Large intestine (tissue), 3 donors: ENCODE measurements at regions not wholly inside any gene's neighbourhood (a gene's known extent, or its start where the extent isn't known, plus 50 kb on each side); places are given as distances from the start of the nearest gene placed in this dataset.
"Not testable (repeated sequence)": the region's sequence is repeated elsewhere in the genome, so short reads cannot be mapped to it uniquely, and the experiment has no call there.

Experiments
- DNase-seq, 2 donors: peaks; one replicate each; pipeline versions ENCODE4 v3.0.0 to v3.0.0-alpha.2; 2013
- H3K27ac ChIP-seq: one replicate; pipeline ENCODE4 v1.5.1; 2013; ENCODE audit warnings: low read length
- H3K27me3 ChIP-seq: 2 replicates; pipeline ENCODE4 v1.6.1; 2013; ENCODE audit warnings: low read length; ENCODE audit not compliant: control insufficient read depth, insufficient read depth
- H3K36me3 ChIP-seq: 2 replicates; pipeline ENCODE4 v1.6.1; 2013; ENCODE audit warnings: low read length; ENCODE audit not compliant: control insufficient read depth, insufficient read depth
- H3K4me1 ChIP-seq: one replicate; pipeline ENCODE4 v1.6.1; 2013; ENCODE audit warnings: low read length; ENCODE audit not compliant: control insufficient read depth, insufficient read depth
- H3K4me3 ChIP-seq: one replicate; pipeline ENCODE4 v1.5.1; 2013; ENCODE audit warnings: low read length
- H3K9me3 ChIP-seq: one replicate; pipeline ENCODE4 v1.6.1; 2013; ENCODE audit warnings: mild to moderate bottlenecking, low read depth, low read length, moderate library complexity; ENCODE audit not compliant: control insufficient read depth
- WGBS: methylation state at CpG from one replicate; pipeline ENCODE4 v1.1.5; 2013; ENCODE audit warnings: low lambda C conversion rate; ENCODE audit not compliant: insufficient coverage; 5-methylcytosine and 5-hydroxymethylcytosine counted together

- no peak overlapping the region for H3K4me3 ChIP-seq
- H3K9me3 ChIP-seq = peaks cover 3% of the 10 kb centered on the region
- DNase-seq = peak in 1 of 2 donors; percentile 6
- peaks cover 53% of the 10 kb centered on the region for H3K27me3 ChIP-seq
- H3K36me3 ChIP-seq = no peaks in the 10 kb centered on the region
- H3K4me1 ChIP-seq = peaks cover 4% of the 10 kb centered on the region
- no peak overlapping the region for H3K27ac ChIP-seq
- no CpG with 5 or more reads among the region's 5 CpGs for WGBS
Observed at GRCh38 chr22:48488149-48488551, 1339.5 kb downstream of the BRD1 start.

- peaks cover 50% of the 10 kb centered on the region for H3K27me3 ChIP-seq
Observed at GRCh38 chr22:48486558-48486957, 1341.1 kb downstream of the BRD1 start.

GRCh38 chr22:48486134-48486532 is 1341.5 kb downstream of the BRD1 start:
- WGBS = 60% methylated on average over 1 of the region's 11 CpGs
- peaks cover 3% of the 10 kb centered on the region for H3K9me3 ChIP-seq

More at GRCh38 chr22:48486558-48486957, 1341.1 kb downstream of the BRD1 start:
- Histone ChIP-seq H3K27ac (no peak overlapping the region), H3K4me1 (peaks cover 4% of the 10 kb centered on the region), H3K36me3 (no peaks in the 10 kb centered on the region), H3K4me3 (no peak overlapping the region), H3K9me3 (peaks cover 3% of the 10 kb centered on the region)
- DNase-seq = no peak
- no CpG with 5 or more reads among the region's 4 CpGs for WGBS

GRCh38 chr22:48485149-48486133 is 1342.2 kb downstream of the BRD1 start:
- Histone ChIP-seq H3K27ac (no peak overlapping the region), H3K9me3 (peaks cover under 1% of the 10 kb centered on the region), H3K36me3 (no peaks in the 10 kb centered on the region), H3K27me3 (peaks cover 39% of the 10 kb centered on the region), H3K4me3 (no peak overlapping the region), H3K4me1 (no peaks in the 10 kb centered on the region)
- no peak for DNase-seq
- WGBS = no CpG with 5 or more reads among the region's 22 CpGs

More at GRCh38 chr22:48486134-48486532, 1341.5 kb downstream of the BRD1 start:
- DNase-seq = no peak
- Histone ChIP-seq H3K27me3 (peaks cover 46% of the 10 kb centered on the region), H3K36me3 (no peaks in the 10 kb centered on the region), H3K4me1 (peaks cover 4% of the 10 kb centered on the region), H3K4me3 (no peak overlapping the region), H3K27ac (no peak overlapping the region)

- Histone ChIP-seq H3K9me3 (no peaks in the 10 kb centered on the region), H3K4me1 (no peaks in the 10 kb centered on the region), H3K27ac (no peak overlapping the region), H3K27me3 (peaks cover 36% of the 10 kb centered on the region), H3K36me3 (no peaks in the 10 kb centered on the region), H3K4me3 (no peak overlapping the region)
- 60% methylated on average over 1 of the region's 12 CpGs for WGBS
- DNase-seq = no peak
Observed at GRCh38 chr22:48483764-48484528, 1343.7 kb downstream of the BRD1 start.

GRCh38 chr22:48482771-48483170 is 1344.9 kb downstream of the BRD1 start:
- DNase-seq = no peak
- Histone ChIP-seq H3K27ac (no peak overlapping the region), H3K36me3 (no peaks in the 10 kb centered on the region), H3K9me3 (no peaks in the 10 kb centered on the region), H3K27me3 (peaks cover 24% of the 10 kb centered on the region), H3K4me1 (no peaks in the 10 kb centered on the region), H3K4me3 (no peak overlapping the region)
- 100% methylated on average over 1 of the region's 2 CpGs for WGBS

- H3K27me3 ChIP-seq = peaks cover 19% of the 10 kb centered on the region
- not testable (repeated sequence) for H3K36me3 ChIP-seq, H3K9me3 ChIP-seq, H3K27ac ChIP-seq, H3K4me3 ChIP-seq, H3K4me1 ChIP-seq, DNase-seq
- WGBS = no CpG with 5 or more reads among the region's 11 CpGs
Observed at GRCh38 chr22:48482198-48482597, 1345.5 kb downstream of the BRD1 start.

GRCh38 chr22:48481748-48482147 is 1345.9 kb downstream of the BRD1 start:
- no peak for DNase-seq
- Histone ChIP-seq H3K36me3 (no peaks in the 10 kb centered on the region), H3K27ac (no peak overlapping the region), H3K9me3 (no peaks in the 10 kb centered on the region), H3K27me3 (peaks cover 17% of the 10 kb centered on the region), H3K4me3 (no peak overlapping the region), H3K4me1 (no peaks in the 10 kb centered on the region)
- no CpG with 5 or more reads among the region's 2 CpGs for WGBS

- Histone ChIP-seq H3K4me3 (no peak overlapping the region), H3K27ac (no peak overlapping the region), H3K36me3 (no peaks in the 10 kb centered on the region), H3K4me1 (no peaks in the 10 kb centered on the region), H3K9me3 (no peaks in the 10 kb centered on the region), H3K27me3 (no peaks in the 10 kb centered on the region)
- DNase-seq = no peak
- no CpG with 5 or more reads among the region's 11 CpGs for WGBS
Observed at GRCh38 chr22:48478529-48479265, 1349.0 kb downstream of the BRD1 start.

- H3K9me3 ChIP-seq = no peaks in the 10 kb centered on the region
- no peaks in the 10 kb centered on the region for H3K36me3 ChIP-seq
- no peak for DNase-seq
- no CpG with 5 or more reads among the region's 11 CpGs for WGBS
- no peaks in the 10 kb centered on the region for H3K4me1 ChIP-seq
- no peaks in the 10 kb centered on the region for H3K27me3 ChIP-seq
- H3K4me3 ChIP-seq = no peak overlapping the region
- H3K27ac ChIP-seq = no peak overlapping the region
Observed at GRCh38 chr22:48478124-48478523, 1349.5 kb downstream of the BRD1 start.
